ENCODE measurements at regions not wholly inside any gene's neighbourhood (a gene's known extent, or its start where the extent isn't known, plus 50 kb on each side); places are given as distances from the start of the nearest gene placed in this dataset.

DNA sequence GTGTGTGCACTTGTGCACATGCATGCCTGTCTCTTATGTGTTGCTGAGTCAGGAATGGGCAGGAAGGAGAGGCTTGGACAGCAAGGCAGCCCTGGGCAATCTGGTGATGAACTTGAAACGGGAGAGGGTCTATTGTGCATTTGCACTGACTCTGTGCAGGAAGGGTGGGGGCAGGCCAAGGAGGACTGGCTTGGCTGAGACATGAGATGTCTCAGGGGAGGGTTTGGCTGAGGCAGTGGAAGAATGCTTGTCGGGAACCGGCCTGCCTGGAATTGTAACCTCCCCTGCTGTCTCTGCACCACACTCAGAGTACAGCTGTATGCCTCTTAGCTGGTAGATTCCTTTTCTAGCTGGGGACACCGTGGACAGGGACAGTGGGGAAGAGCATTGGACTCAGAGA is 176.1 kb upstream of the TNP1 start:
- no peak for DNase-seq
- peaks cover 0 to 33% (median 21%) of the 10 kb centered on the region in 3 donors for H3K4me1 ChIP-seq
- TF ChIP-seq POLR2A (IDR thresholded peaks at IDR 0.05) (no peak), CTCF (IDR thresholded peaks at IDR 0.05) (no peak)
- H3K36me3 ChIP-seq, result no peaks in the 10 kb centered on the region
- no peaks in the 10 kb centered on the region for H3K9me3 ChIP-seq
- WGBS, 2 donors, result 14 to 33% methylated on average over 1 to 4 of the region's 4 CpGs
- peak overlapping the region in 1 of 4 donors; percentile 2 for H3K27ac ChIP-seq
- intact Hi-C loops (cut with DNase I), result no loop called here
- no peak overlapping the region for H3K4me3 ChIP-seq
- H3K27me3 ChIP-seq, result peaks cover 0 to 3% (median 0%) of the 10 kb centered on the region in 4 donors

DNA sequence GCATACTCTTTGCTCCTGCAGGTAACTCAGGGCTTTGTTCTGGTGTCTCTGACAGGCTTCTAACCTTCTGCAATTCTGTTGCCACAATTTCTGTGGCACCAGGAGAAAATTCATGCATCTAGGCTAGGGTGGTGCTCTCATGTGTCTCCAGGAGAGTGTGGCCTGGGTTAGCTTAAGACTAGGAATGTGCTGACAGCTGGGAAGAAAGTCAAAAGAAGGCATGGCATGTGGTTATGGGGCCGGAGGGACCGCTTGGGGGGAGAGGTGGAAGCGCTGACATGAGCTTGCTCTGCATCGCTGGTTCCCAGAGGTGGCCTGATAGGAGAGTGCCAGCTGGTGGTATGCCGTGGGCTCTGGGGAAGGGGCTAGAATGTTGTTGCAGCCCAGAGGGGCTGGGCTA is 173.3 kb upstream of the TNP1 start:
- Histone ChIP-seq H3K27ac (no peak overlapping the region), H3K9me3 (no peaks in the 10 kb centered on the region), H3K36me3 (no peaks in the 10 kb centered on the region), H3K4me1 (peaks cover 0 to 28% (median 16%) of the 10 kb centered on the region in 3 donors), H3K4me3 (no peak overlapping the region), H3K27me3 (peaks cover 0 to 12% (median 0%) of the 10 kb centered on the region in 4 donors)
- no peak for DNase-seq
- intact Hi-C loops (cut with DNase I), result no loop called here
- TF ChIP-seq CTCF (IDR thresholded peaks at IDR 0.05) (no peak), POLR2A (IDR thresholded peaks at IDR 0.05) (no peak)
- whole genome bisulfite sequencing, 2 donors, result 83 to 84% methylated on average over 5 of the region's 5 CpGs

DNA sequence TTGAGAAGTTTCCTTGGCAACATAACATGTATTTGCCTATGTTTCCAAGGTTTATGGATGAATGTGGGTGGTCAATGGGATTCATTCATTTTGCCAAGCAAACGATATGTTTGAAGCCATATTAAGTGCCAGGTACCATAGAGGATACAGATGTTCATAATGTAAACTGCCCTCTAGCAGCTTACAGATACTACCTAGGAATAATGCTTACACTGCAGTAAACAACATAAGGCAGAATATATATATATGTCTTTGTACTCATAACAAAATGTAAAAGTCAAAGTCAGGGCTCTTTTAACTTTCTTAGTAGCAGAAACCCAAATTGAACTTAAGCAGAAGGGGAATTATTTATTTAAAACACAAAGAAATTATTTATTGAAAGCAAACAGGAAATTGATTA is 171.6 kb upstream of the TNP1 start:
- no peak for DNase-seq
- intact Hi-C loops (cut with DNase I), result no loop called here
- Histone ChIP-seq H3K9me3 (no peaks in the 10 kb centered on the region), H3K27me3 (peaks cover 0 to 14% (median 0%) of the 10 kb centered on the region in 4 donors), H3K27ac (no peak overlapping the region), H3K4me3 (no peak overlapping the region), H3K36me3 (no peaks in the 10 kb centered on the region), H3K4me1 (peaks cover 0 to 10% (median 5%) of the 10 kb centered on the region in 3 donors)
- 18 to 40% methylated on average over 1 of the region's 1 CpG for WGBS, 2 donors
- TF ChIP-seq CTCF (IDR thresholded peaks at IDR 0.05) (no peak), POLR2A (IDR thresholded peaks at IDR 0.05) (no peak)

DNA sequence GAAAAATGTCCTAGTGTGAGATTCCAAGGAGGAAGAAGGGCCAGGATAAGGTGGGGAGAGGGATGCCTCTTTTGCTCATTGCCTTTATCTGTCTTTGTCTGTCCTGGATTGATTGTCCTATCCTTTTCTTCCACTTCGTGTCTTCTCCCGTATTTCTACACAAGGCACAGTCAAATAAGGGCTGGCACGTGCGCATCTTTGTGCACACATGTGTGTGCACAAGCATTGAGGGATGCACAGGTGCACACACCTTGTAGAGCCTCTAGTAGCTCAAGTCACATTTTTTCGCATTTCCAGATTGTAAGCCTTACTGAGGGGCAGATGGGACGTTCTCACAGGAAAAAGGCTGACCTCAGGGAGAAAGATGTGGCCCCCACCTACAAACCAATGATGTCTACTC is 170.2 kb upstream of the TNP1 start:
- intact Hi-C loops (cut with DNase I), result no loop called here
- TF ChIP-seq CTCF (IDR thresholded peaks at IDR 0.05) (no peak), POLR2A (IDR thresholded peaks at IDR 0.05) (no peak)
- no peak overlapping the region for H3K27ac ChIP-seq
- WGBS, 2 donors, result 75 to 89% methylated on average over 6 of the region's 6 CpGs
- no peaks in the 10 kb centered on the region for H3K36me3 ChIP-seq
- no peak for DNase-seq
- H3K4me3 ChIP-seq, result no peak overlapping the region
- H3K9me3 ChIP-seq, result no peaks in the 10 kb centered on the region
- H3K4me1 ChIP-seq, result no peaks in the 10 kb centered on the region
- H3K27me3 ChIP-seq, result peaks cover 0 to 15% (median 0%) of the 10 kb centered on the region in 4 donors

GRCh38 chr2:217028128-217028527 is 168.3 kb upstream of the TNP1 start:
- no peaks in the 10 kb centered on the region for H3K9me3 ChIP-seq
- H3K4me3 ChIP-seq, result no peak overlapping the region
- H3K27me3 ChIP-seq, result peaks cover 0 to 15% (median 0%) of the 10 kb centered on the region in 4 donors
- H3K27ac ChIP-seq, result no peak overlapping the region
- 76 to 78% methylated on average over 1 of the region's 1 CpG for WGBS, 2 donors
- no peak for DNase-seq
- no peaks in the 10 kb centered on the region for H3K36me3 ChIP-seq
- H3K4me1 ChIP-seq, result no peaks in the 10 kb centered on the region
- intact Hi-C loops (cut with DNase I), result no loop called here
- TF ChIP-seq CTCF (IDR thresholded peaks at IDR 0.05), result no peak
- TF ChIP-seq POLR2A (IDR thresholded peaks at IDR 0.05), result no peak
